Activated T-cell treated with anti-CD3 and anti-CD28 coated beads, Interleukin-2, amount 50 U/mL, for 4 hours (primary cell): ENCODE measurements at regions not wholly inside any gene's neighbourhood (a gene's known extent, or its start where the extent isn't known, plus 50 kb on each side); places are given as distances from the start of the nearest gene placed in this dataset.
"Not testable (repeated sequence)": the region's sequence is repeated elsewhere in the genome, so short reads cannot be mapped to it uniquely, and the experiment has no call there.

ENCODE experiments used
- ATAC-seq, 2 donors: fragments of 200-7000 bp; cut with Tn5 transposase; one replicate each; pipeline ENCODE4 v1.10.0; 2021
- DNase-seq: peaks from one replicate; pipeline ENCODE4 v3.0.0-alpha.2; 2020
- H3K27me3 Mint-ChIP-seq: one replicate; pipeline ENCODE4 v1.8.0; 2021; ENCODE audit warnings: low read depth, mixed read lengths
- H3K36me3 Mint-ChIP-seq: one replicate; pipeline ENCODE4 v1.8.0; 2022; ENCODE audit warnings: mixed read lengths; ENCODE audit not compliant: insufficient read depth
- H3K4me1 Mint-ChIP-seq: one replicate; pipeline ENCODE4 v1.8.0; 2021; ENCODE audit warnings: low read depth, mixed read lengths
- H3K4me3 Mint-ChIP-seq: one replicate; pipeline ENCODE4 v1.8.0; 2021; ENCODE audit warnings: mild to moderate bottlenecking, moderate library complexity, mixed read lengths
- H3K9me3 Mint-ChIP-seq: one replicate; pipeline ENCODE4 v1.8.0; 2021; ENCODE audit warnings: mixed read lengths

- peaks cover 4% of the 10 kb centered on the region for H3K9me3 Mint-ChIP-seq
- ATAC-seq (no peak), DNase-seq (no peak)
- no peaks in the 10 kb centered on the region for H3K4me1 Mint-ChIP-seq
- no peaks in the 10 kb centered on the region for H3K27me3 Mint-ChIP-seq
- H3K36me3 Mint-ChIP-seq = no peaks in the 10 kb centered on the region
- no peak overlapping the region for H3K4me3 Mint-ChIP-seq
Observed at GRCh38 chr12:72723732-72724131, 451.6 kb downstream of the TRHDE start.

- no peak for DNase-seq
- Mint-ChIP-seq H3K27me3 (no peaks in the 10 kb centered on the region), H3K4me1 (no peaks in the 10 kb centered on the region), H3K9me3 (peaks cover 3% of the 10 kb centered on the region), H3K4me3 (no peak overlapping the region), H3K36me3 (no peaks in the 10 kb centered on the region)
- ATAC-seq = no peak
Observed at GRCh38 chr12:72729451-72730010, 457.4 kb downstream of the TRHDE start.

- ATAC-seq (no peak), DNase-seq (no peak)
- H3K27me3 Mint-ChIP-seq = no peaks in the 10 kb centered on the region
- no peak overlapping the region for H3K4me3 Mint-ChIP-seq
- no peaks in the 10 kb centered on the region for H3K36me3 Mint-ChIP-seq
- H3K4me1 Mint-ChIP-seq = no peaks in the 10 kb centered on the region
- H3K9me3 Mint-ChIP-seq = no peaks in the 10 kb centered on the region
Observed at GRCh38 chr12:72734581-72734980, 462.4 kb downstream of the TRHDE start.

GRCh38 chr12:72738811-72739210, 466.6 kb downstream of the TRHDE start:
- DNase-seq = no peak
- Mint-ChIP-seq H3K4me3 (no peak overlapping the region), H3K9me3 (peaks cover 17% of the 10 kb centered on the region), H3K27me3 (no peaks in the 10 kb centered on the region), H3K4me1 (no peaks in the 10 kb centered on the region), H3K36me3 (no peaks in the 10 kb centered on the region)
- ATAC-seq = no peak

DNA sequence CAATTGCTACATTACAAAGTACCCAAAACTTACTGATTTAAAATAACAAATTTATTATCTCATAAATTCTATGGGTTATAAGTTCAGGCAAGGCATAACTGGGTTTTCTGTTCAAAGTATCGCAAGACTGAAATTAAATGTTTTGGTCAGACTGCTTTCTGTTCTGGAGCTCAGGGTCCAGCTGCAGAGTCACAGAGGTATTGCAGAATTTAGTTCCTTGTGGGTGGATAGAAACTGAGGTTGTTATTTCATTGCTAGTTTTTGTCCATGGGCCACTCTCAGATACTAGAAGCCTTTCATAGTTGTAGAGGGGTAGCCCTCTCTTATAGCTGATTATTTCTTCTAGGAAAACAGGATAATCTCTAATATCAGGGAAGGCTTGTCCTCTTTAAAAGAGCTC, 467.9 kb downstream of the TRHDE start:
- DNase-seq (no peak), ATAC-seq (no peak)
- Mint-ChIP-seq H3K4me3 (no peak overlapping the region), H3K4me1 (no peaks in the 10 kb centered on the region), H3K9me3 (peaks cover 24% of the 10 kb centered on the region), H3K27me3 (no peaks in the 10 kb centered on the region), H3K36me3 (no peaks in the 10 kb centered on the region)

DNA sequence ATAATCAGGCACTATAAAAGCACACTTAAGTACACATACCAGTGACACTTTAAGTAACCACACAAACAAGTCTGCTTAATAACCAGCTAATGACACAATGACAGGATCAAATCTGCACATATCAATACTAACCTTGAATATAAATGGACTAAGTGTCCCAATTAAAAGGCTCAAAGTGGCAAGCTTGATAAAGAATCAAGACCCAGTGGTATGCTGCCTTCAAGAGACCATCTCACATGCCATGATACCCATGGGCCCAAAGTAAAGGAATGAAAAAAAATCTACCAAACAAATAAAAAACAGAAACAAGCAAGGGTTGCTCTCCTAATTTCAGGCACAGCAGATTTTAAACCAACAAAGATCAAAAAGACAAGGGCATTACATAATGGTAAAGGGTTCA, 470.4 kb downstream of the TRHDE start:
- Mint-ChIP-seq H3K27me3 (no peaks in the 10 kb centered on the region), H3K4me3 (no peak overlapping the region), H3K36me3 (no peaks in the 10 kb centered on the region), H3K9me3 (peaks cover 24% of the 10 kb centered on the region), H3K4me1 (no peaks in the 10 kb centered on the region)
- ATAC-seq = no peak
- DNase-seq = no peak

DNA sequence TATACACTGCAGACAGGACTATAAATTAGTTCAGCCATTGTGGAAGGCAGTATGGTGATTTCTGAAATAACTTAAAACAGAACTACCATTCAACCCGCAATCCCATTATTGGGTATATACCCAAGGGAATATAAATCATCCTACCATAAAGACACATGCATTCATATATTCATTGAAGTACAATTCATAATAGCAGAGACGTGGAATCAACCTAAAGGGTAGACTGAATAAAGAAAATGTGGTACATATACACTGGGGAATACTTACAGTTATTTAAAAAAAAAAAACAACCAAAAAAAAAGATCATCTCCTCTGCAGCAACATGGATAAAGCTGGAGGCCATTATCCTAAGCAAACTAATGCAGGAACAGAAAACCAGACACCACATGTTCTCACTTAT, 473.9 kb downstream of the TRHDE start:
- H3K4me1 Mint-ChIP-seq = no peaks in the 10 kb centered on the region
- peaks cover 31% of the 10 kb centered on the region for H3K9me3 Mint-ChIP-seq
- H3K36me3 Mint-ChIP-seq = no peaks in the 10 kb centered on the region
- no peak for DNase-seq
- no peak for ATAC-seq
- H3K4me3 Mint-ChIP-seq = no peak overlapping the region
- H3K27me3 Mint-ChIP-seq = no peaks in the 10 kb centered on the region

GRCh38 chr12:72747111-72747849, 475.1 kb downstream of the TRHDE start:
- H3K4me3 Mint-ChIP-seq = no peak overlapping the region
- no peaks in the 10 kb centered on the region for H3K36me3 Mint-ChIP-seq
- H3K27me3 Mint-ChIP-seq = no peaks in the 10 kb centered on the region
- no peak for ATAC-seq
- no peak for DNase-seq
- H3K9me3 Mint-ChIP-seq = peaks cover 23% of the 10 kb centered on the region
- no peaks in the 10 kb centered on the region for H3K4me1 Mint-ChIP-seq

- Mint-ChIP-seq H3K36me3 (no peaks in the 10 kb centered on the region), H3K4me1 (no peaks in the 10 kb centered on the region), H3K4me3 (no peak overlapping the region), H3K27me3 (no peaks in the 10 kb centered on the region), H3K9me3 (peaks cover 16% of the 10 kb centered on the region)
- ATAC-seq = no peak
- no peak for DNase-seq
Observed at GRCh38 chr12:72748971-72749370, 476.8 kb downstream of the TRHDE start.

GRCh38 chr12:72753571-72753970, 481.4 kb downstream of the TRHDE start:
- H3K9me3 Mint-ChIP-seq = peaks cover 15% of the 10 kb centered on the region
- ATAC-seq = no peak
- DNase-seq = no peak
- no peak overlapping the region for H3K4me3 Mint-ChIP-seq
- H3K27me3 Mint-ChIP-seq = no peaks in the 10 kb centered on the region
- H3K4me1 Mint-ChIP-seq = no peaks in the 10 kb centered on the region
- no peaks in the 10 kb centered on the region for H3K36me3 Mint-ChIP-seq

DNA sequence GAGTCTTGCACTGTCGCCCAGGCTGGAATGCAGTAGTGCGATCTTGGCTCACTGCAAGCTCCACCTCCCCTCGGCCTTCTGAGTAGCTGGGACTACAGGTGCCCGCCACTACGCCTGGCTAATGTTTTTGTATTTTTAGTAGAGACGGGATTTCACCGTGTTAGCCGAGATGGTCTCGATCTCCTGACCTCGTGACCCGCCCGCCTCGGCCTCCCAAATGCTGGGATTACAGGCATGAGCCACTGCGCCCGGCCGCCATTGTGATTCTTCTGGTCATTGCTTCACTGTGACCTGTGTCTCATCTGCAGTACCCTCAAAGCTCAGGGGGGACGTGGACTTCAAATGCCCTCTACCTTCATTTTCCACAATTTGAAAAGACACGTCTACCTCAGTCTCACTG, 481.9 kb downstream of the TRHDE start:
- H3K9me3 Mint-ChIP-seq = peaks cover 19% of the 10 kb centered on the region
- not testable (repeated sequence) for H3K36me3 Mint-ChIP-seq, ATAC-seq, DNase-seq, H3K4me1 Mint-ChIP-seq, H3K4me3 Mint-ChIP-seq, H3K27me3 Mint-ChIP-seq

GRCh38 chr12:72766517-72766916, 494.3 kb downstream of the TRHDE start:
- no peak for DNase-seq
- ATAC-seq = no peak
- Mint-ChIP-seq H3K9me3 (peaks cover 10% of the 10 kb centered on the region), H3K27me3 (no peaks in the 10 kb centered on the region), H3K36me3 (no peaks in the 10 kb centered on the region), H3K4me3 (no peak overlapping the region), H3K4me1 (no peaks in the 10 kb centered on the region)

GRCh38 chr12:72774023-72774422, 501.9 kb downstream of the TRHDE start:
- Mint-ChIP-seq H3K36me3 (no peaks in the 10 kb centered on the region), H3K9me3 (no peaks in the 10 kb centered on the region), H3K27me3 (no peaks in the 10 kb centered on the region), H3K4me1 (no peaks in the 10 kb centered on the region), H3K4me3 (no peak overlapping the region)
- no peak for DNase-seq
- ATAC-seq = no peak

DNA sequence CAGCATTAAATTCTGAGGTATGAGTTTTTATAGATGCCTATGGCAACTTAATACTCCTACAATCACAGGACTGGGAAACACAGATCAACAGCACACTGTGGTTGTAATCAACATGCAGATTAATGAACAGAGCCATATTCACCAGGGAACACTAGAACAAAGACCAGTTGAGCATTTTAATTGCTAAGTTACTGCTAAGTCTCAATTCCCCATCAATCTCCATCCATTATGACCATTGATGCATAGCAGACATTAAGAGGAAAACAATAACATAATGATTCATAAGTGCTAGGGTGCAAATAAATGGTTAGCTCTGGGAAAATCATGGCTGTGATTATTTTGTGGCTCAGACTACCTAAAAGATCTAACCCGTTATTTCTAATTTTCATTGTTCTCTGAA, 505.6 kb downstream of the TRHDE start:
- Mint-ChIP-seq H3K4me3 (no peak overlapping the region), H3K4me1 (no peaks in the 10 kb centered on the region), H3K36me3 (no peaks in the 10 kb centered on the region), H3K9me3 (no peaks in the 10 kb centered on the region), H3K27me3 (no peaks in the 10 kb centered on the region)
- ATAC-seq = no peak
- DNase-seq = no peak

GRCh38 chr12:72790273-72790672, 518.1 kb downstream of the TRHDE start:
- Mint-ChIP-seq H3K4me3 (no peak overlapping the region), H3K27me3 (no peaks in the 10 kb centered on the region), H3K9me3 (peaks cover 6% of the 10 kb centered on the region), H3K4me1 (no peaks in the 10 kb centered on the region), H3K36me3 (no peaks in the 10 kb centered on the region)
- no peak for ATAC-seq
- no peak for DNase-seq
